GM23338 (cell line): ENCODE measurements at regions not wholly inside any gene's neighbourhood (a gene's known extent, or its start where the extent isn't known, plus 50 kb on each side); places are given as distances from the start of the nearest gene placed in this dataset.

Source experiments
- ATAC-seq: fragments of 200-7000 bp; cut with Tn5 transposase; 3 replicates; pipeline ENCODE4 v1.9.1; 2020
- DNase-seq: peaks from one replicate; pipeline ENCODE4 v3.0.0-alpha.2; 2015; ENCODE audit warnings: low spot score
- H2AFZ ChIP-seq: fragments of 200-600 bp; sonication (generic); 2 replicates; pipeline ENCODE4 v1.8.0; 2016; ENCODE audit warnings: antibody characterized with exemption, mild to moderate bottlenecking, moderate library complexity
- H3F3A ChIP-seq: fragments of 200-600 bp; sonication (generic); replicated peaks from 2 replicates; pipeline ENCODE4 v1.8.0; 2017; ENCODE audit warnings: antibody characterized with exemption, mixed run types, low read depth
- H3K27ac ChIP-seq: fragments of 200-600 bp; sonication (generic); 2 replicates; pipeline ENCODE4 v1.6.1; 2016; ENCODE audit warnings: low read depth
- H3K27me3 ChIP-seq: fragments of 200-600 bp; sonication (generic); 2 replicates; pipeline ENCODE4 v1.8.0; 2016; ENCODE audit warnings: mild to moderate bottlenecking, mixed run types, moderate library complexity; ENCODE audit not compliant: insufficient read depth
- H3K36me3 ChIP-seq: fragments of 200-600 bp; sonication (generic); 2 replicates; pipeline ENCODE4 v1.8.0; 2016; ENCODE audit warnings: mild to moderate bottlenecking; ENCODE audit not compliant: insufficient read depth
- H3K4me1 ChIP-seq: fragments of 200-600 bp; sonication (generic); 2 replicates; pipeline ENCODE4 v1.8.0; 2016; ENCODE audit warnings: mild to moderate bottlenecking, moderate library complexity; ENCODE audit not compliant: insufficient read depth
- H3K4me2 ChIP-seq: fragments of 200-600 bp; sonication (generic); 2 replicates; pipeline ENCODE4 v1.7.1; 2017; ENCODE audit warnings: mixed run types
- H3K4me3 ChIP-seq: fragments of 200-600 bp; sonication (generic); 2 replicates; pipeline ENCODE4 v1.6.1; 2016; ENCODE audit warnings: mixed run types
- H3K79me2 ChIP-seq: fragments of 200-600 bp; sonication (generic); replicated peaks from 2 replicates; pipeline ENCODE4 v1.8.0; 2017; ENCODE audit warnings: mild to moderate bottlenecking; ENCODE audit not compliant: insufficient read depth
- H3K9me2 ChIP-seq: fragments of 200-600 bp; sonication (generic); 2 replicates; pipeline ENCODE4 v1.8.0; 2017; ENCODE audit not compliant: insufficient read depth
- H4K20me1 ChIP-seq: fragments of 200-600 bp; sonication (generic); replicated peaks from 2 replicates; pipeline ENCODE4 v1.8.0; 2017; ENCODE audit warnings: mild to moderate bottlenecking; ENCODE audit not compliant: insufficient read depth
- H3K27ac Mint-ChIP-seq: 2 replicates; pipeline ENCODE4 v1.8.0; 2020; ENCODE audit warnings: inconsistent platforms, mild to moderate bottlenecking, moderate library complexity, mixed read lengths
- H3K27me3 Mint-ChIP-seq: 3 replicates; pipeline ENCODE4 v1.8.0; 2022; ENCODE audit warnings: low read depth, mild to moderate bottlenecking, moderate library complexity, mixed read lengths, inconsistent platforms; ENCODE audit not compliant: insufficient read depth, poor library complexity
- H3K36me3 Mint-ChIP-seq: 3 replicates; pipeline ENCODE4 v1.8.0; 2021; ENCODE audit warnings: low read depth, mild to moderate bottlenecking, inconsistent platforms, moderate library complexity, mixed read lengths
- H3K4me1 Mint-ChIP-seq: 3 replicates; pipeline ENCODE4 v1.8.0; 2020; ENCODE audit warnings: mild to moderate bottlenecking, inconsistent platforms, mixed read lengths
- H3K4me3 Mint-ChIP-seq: 3 replicates; pipeline ENCODE4 v1.8.0; 2021; ENCODE audit warnings: moderate library complexity, mild to moderate bottlenecking, inconsistent platforms, mixed read lengths
- H3K9me3 Mint-ChIP-seq: 3 replicates; pipeline ENCODE4 v1.8.0; 2020; ENCODE audit warnings: moderate library complexity, mild to moderate bottlenecking, inconsistent platforms, mixed read lengths
- CREB1 ChIP-seq: fragments of 250-450 bp; sonication (Bioruptor Pico); IDR thresholded peaks from 2 replicates; pipeline ENCODE4 v1.5.0; 2020; ENCODE audit warnings: low read depth, mild to moderate bottlenecking, moderate library complexity
- CTCF ChIP-seq, 2 experiments: fragments of 200-600 bp in 1 of 2; sonication (generic) in 1 of 2; conservative IDR thresholded peaks; 2 replicates each; pipeline versions ENCODE4 v1.5.1 to v1.6.1; 2016 to 2017; ENCODE audit warnings: antibody characterized with exemption in 2 of 2, low read depth in 2 of 2, mild to moderate bottlenecking in 2 of 2, moderate library complexity in 1 of 2
- ETS1 ChIP-seq: IDR thresholded peaks from 2 replicates; pipeline ENCODE4 v1.6.1; 2016; ENCODE audit warnings: antibody characterized with exemption
- EZH2 ChIP-seq: fragments of 200-600 bp; sonication (generic); IDR thresholded peaks from one replicate; pipeline ENCODE4 v1.8.0; 2017; ENCODE audit warnings: antibody characterized with exemption, mild to moderate bottlenecking, low read depth; ENCODE audit not compliant: unreplicated experiment
- EZH2phosphoT487 ChIP-seq: fragments of 200-600 bp; sonication (generic); IDR thresholded peaks from one replicate; pipeline ENCODE4 v1.8.1; 2018; ENCODE audit warnings: antibody characterized with exemption; ENCODE audit not compliant: unreplicated experiment
- JUNB ChIP-seq: IDR thresholded peaks from one replicate; pipeline ENCODE4 v1.6.1; 2016; ENCODE audit warnings: antibody characterized with exemption; ENCODE audit not compliant: unreplicated experiment
- NANOG ChIP-seq: IDR thresholded peaks from 2 replicates; pipeline ENCODE4 v1.6.1; 2016; ENCODE audit warnings: antibody characterized with exemption, borderline replicate concordance
- POLR2AphosphoS5 ChIP-seq: IDR thresholded peaks from 2 replicates; pipeline ENCODE4 v1.6.1; 2016; ENCODE audit warnings: antibody characterized with exemption, low read depth
- REST ChIP-seq: IDR thresholded peaks from one replicate; pipeline ENCODE4 v1.6.1; 2018; ENCODE audit warnings: antibody characterized with exemption; ENCODE audit not compliant: unreplicated experiment
- STAT1 ChIP-seq: IDR thresholded peaks from one replicate; pipeline ENCODE4 v1.6.1; 2016; ENCODE audit warnings: antibody characterized with exemption; ENCODE audit not compliant: unreplicated experiment
- ZNF114 ChIP-seq: fragments of 250-450 bp; sonication (Bioruptor Pico); IDR thresholded peaks from 2 replicates; pipeline ENCODE4 v1.5.0; 2020; ENCODE audit warnings: mild to moderate bottlenecking, moderate library complexity
- ZNF331 ChIP-seq: fragments of 250-450 bp; sonication (Bioruptor Pico); IDR thresholded peaks from 2 replicates; pipeline ENCODE4 v1.5.0; 2020; ENCODE audit warnings: low read depth, mild to moderate bottlenecking, moderate library complexity
- ZNF462 ChIP-seq: fragments of 250-450 bp; sonication (Bioruptor Pico); IDR thresholded peaks from 2 replicates; pipeline ENCODE4 v1.5.0; 2020; ENCODE audit warnings: mild to moderate bottlenecking, moderate library complexity

- no peak for TF ChIP-seq EZH2phosphoT487
- TF ChIP-seq NANOG, result no peak
- TF ChIP-seq ZNF462 (CRISPR knock-in tag), result no peak
- no peak for TF ChIP-seq CTCF (conservative IDR thresholded peaks at IDR 0.05; ENCODE audit: low read depth in 2 of 2)
- no peak for TF ChIP-seq ZNF331 (CRISPR knock-in tag)
- TF ChIP-seq REST, result no peak
- TF ChIP-seq ZNF114, result no peak
- no peak for TF ChIP-seq STAT1
- no peak for TF ChIP-seq JUNB
- TF ChIP-seq POLR2AphosphoS5, result no peak
- no peak for TF ChIP-seq EZH2
- no peak for TF ChIP-seq CREB1 (CRISPR knock-in tag)
- TF ChIP-seq ETS1, result no peak
- H3K9me3 Mint-ChIP-seq, result peaks cover 5% of the 10 kb centered on the region
Observed at GRCh38 chr6:48835421-48835958, 627.6 kb downstream of the MMUT start.

More at GRCh38 chr6:48835421-48835958, 627.6 kb downstream of the MMUT start:
- no peaks in the 10 kb centered on the region for H4K20me1 ChIP-seq
- no peak overlapping the region for H3K4me3 ChIP-seq
- H3K4me2 ChIP-seq, result no peak overlapping the region
- peak overlapping the region; percentile 28; the same call in 1 of the 2 replicates for H2AFZ ChIP-seq
- Mint-ChIP-seq H3K27ac (no peak overlapping the region), H3K36me3 (peaks cover 12% of the 10 kb centered on the region), H3K4me1 (peaks cover 11% of the 10 kb centered on the region), H3K4me3 (no peak overlapping the region), H3K27me3 (peaks cover 3% of the 10 kb centered on the region)
- no peaks in the 10 kb centered on the region for H3F3A ChIP-seq
- peaks cover 11% of the 10 kb centered on the region for H3K9me2 ChIP-seq
- ATAC-seq (no peak), DNase-seq (no peak)
- H3K27ac ChIP-seq, result no peak overlapping the region
- H3K79me2 ChIP-seq, result no peaks in the 10 kb centered on the region
- no peaks in the 10 kb centered on the region for H3K27me3 ChIP-seq
- H3K36me3 ChIP-seq, result no peaks in the 10 kb centered on the region
- peaks cover 13% of the 10 kb centered on the region; the same call in 1 of the 2 replicates for H3K4me1 ChIP-seq
